HepG2 (cell line): ENCODE measurements at regions not wholly inside any gene's neighbourhood (a gene's known extent, or its start where the extent isn't known, plus 50 kb on each side); places are given as distances from the start of the nearest gene placed in this dataset.

Experiments used
- ATAC-seq: fragments of 200-7000 bp; cut with Tn5 transposase; 3 replicates; pipeline ENCODE4 v1.9.1; 2020; ENCODE audit warnings: mild to moderate bottlenecking, moderate library complexity
- BruUV-seq: library from RNA; stranded (reverse); fragments of 400-500 nt; replicated peaks from 2 replicates; lab custom pipeline; 2021; lab: Mats Ljungman, UMichigan
- CTCF ChIA-PET: fragments of 300-600 bp; formaldehyde crosslinking; extraction: SDS; loops from one replicate; lab custom pipeline; 2021; ENCODE audit warnings: low total read pairs, inconsistent platforms, low intra/inter-chr PET ratio; lab: Yijun Ruan, JAX
- POLR2A ChIA-PET: fragments of 350-600 bp; sonication (Branson Sonifier 250); formaldehyde crosslinking; loops from one replicate; lab custom pipeline; 2020; ENCODE audit warnings: antibody characterized with exemption, inconsistent platforms; lab: Yijun Ruan, JAX
- DNase-seq: peaks from one replicate; pipeline ENCODE4 v3.0.0-alpha.2; 2015; ENCODE audit warnings: low spot score
- FAIRE-seq: peaks from 3 replicates; lab custom pipeline; 2011; peaks lifted over from hg19 to GRCh38; lab: Jason Lieb, UNC
- H2AFZ ChIP-seq: one replicate; pipeline ENCODE4 v1.6.1; 2011; ENCODE audit warnings: low read length, inconsistent platforms
- H3K27ac ChIP-seq: fragments of 300-600 bp; 3 replicates; pipeline ENCODE4 v1.8.0; 2011; ENCODE audit warnings: mixed run types, mild to moderate bottlenecking, mixed read lengths, low read length, inconsistent platforms; ENCODE audit not compliant: insufficient read depth; ENCODE audit errors: extremely low read length
- H3K27me3 ChIP-seq, 2 experiments: fragments of 200-600 bp in 1 of 2; 2 replicates in 1 of 2; 3 replicates in 1 of 2; pipeline versions ENCODE4 v1.6.0 to v1.8.0; 2011; ENCODE audit warnings: low read length in 2 of 2, mild to moderate bottlenecking in 2 of 2, moderate library complexity in 2 of 2, inconsistent platforms in 1 of 2; ENCODE audit not compliant: insufficient read depth in 2 of 2, control insufficient read depth in 1 of 2
- H3K36me3 ChIP-seq, 2 experiments: fragments of 200-600 bp in 1 of 2; replicated peaks in 1 of 2; 2 replicates in 1 of 2; 3 replicates in 1 of 2; pipeline versions ENCODE4 v1.5.1 to v1.8.0; 2011; ENCODE audit warnings: low read length in 2 of 2, inconsistent platforms in 1 of 2; ENCODE audit not compliant: insufficient read depth in 2 of 2, control insufficient read depth in 1 of 2
- H3K4me1 ChIP-seq: 2 replicates; pipeline ENCODE4 v1.5.1; 2012; ENCODE audit warnings: low read length, inconsistent platforms; ENCODE audit not compliant: insufficient read depth
- H3K4me2 ChIP-seq: 2 replicates; pipeline ENCODE4 v1.6.0; 2011; ENCODE audit warnings: low read depth, low read length, inconsistent platforms
- H3K4me3 ChIP-seq, 3 experiments: fragments of 200-600 bp in 1 of 3; sonication (generic), shearing (Covaris generic) in 1 of 3; replicated peaks in 1 of 3; 2 replicates each; pipeline ENCODE4 v1.5.1; 2011 to 2016; ENCODE audit warnings: low read length in 3 of 3, inconsistent platforms in 2 of 3, low read depth in 2 of 3, mild to moderate bottlenecking in 2 of 3, control low read depth in 1 of 3, mixed read lengths in 1 of 3; ENCODE audit not compliant: insufficient read depth in 1 of 3
- H3K79me2 ChIP-seq: one replicate; pipeline ENCODE4 v1.6.1; 2011; ENCODE audit warnings: low read length, inconsistent platforms; ENCODE audit not compliant: insufficient read depth
- H3K9ac ChIP-seq: 2 replicates; pipeline ENCODE4 v1.6.0; 2011; ENCODE audit warnings: mild to moderate bottlenecking, low read depth, low read length, inconsistent platforms; ENCODE audit not compliant: insufficient read depth
- H3K9me3 ChIP-seq: 2 replicates; pipeline ENCODE4 v1.5.1; 2012; ENCODE audit warnings: mild to moderate bottlenecking, low read length
- H4K20me1 ChIP-seq: 2 replicates; pipeline ENCODE4 v1.6.0; 2011; ENCODE audit warnings: inconsistent platforms, mild to moderate bottlenecking, low read length, moderate library complexity; ENCODE audit not compliant: insufficient read depth
- BCL6 ChIP-seq: IDR thresholded peaks from 2 replicates; pipeline ENCODE4 v1.6.1; 2016; ENCODE audit warnings: missing genetic modification reagents, missing compliant biosample characterization
- BRD4 ChIP-seq: sonication (generic); formaldehyde crosslinking; IDR thresholded peaks from 2 replicates; pipeline ENCODE4 v1.4.0; 2020; ENCODE audit warnings: missing genetic modification reagents
- CBX2 ChIP-seq, 2 experiments: fragments of 200-600 bp in 1 of 2; sonication (generic); formaldehyde crosslinking in 1 of 2; IDR thresholded peaks; 2 replicates each; pipeline versions ENCODE4 v1.7.0 to v1.8.1; 2018 to 2022; ENCODE audit warnings: low read depth in 2 of 2, low read length in 1 of 2, mild to moderate bottlenecking in 1 of 2, missing genetic modification reagents in 1 of 2
- EHMT2 ChIP-seq: fragments of 200-600 bp; sonication (generic); IDR thresholded peaks from 2 replicates; pipeline ENCODE4 v1.7.0; 2017; ENCODE audit warnings: antibody characterized with exemption, low read depth, low read length, borderline replicate concordance
- HHEX ChIP-seq: IDR thresholded peaks from 2 replicates; pipeline ENCODE4 v1.6.1; 2016; ENCODE audit warnings: control low read depth
- KDM2A ChIP-seq: sonication (generic); formaldehyde crosslinking; IDR thresholded peaks from 2 replicates; pipeline ENCODE4 v1.4.0; 2020; ENCODE audit warnings: low read depth, missing genetic modification reagents, borderline replicate concordance
- KLF13 ChIP-seq: sonication (generic); formaldehyde crosslinking; IDR thresholded peaks from 2 replicates; pipeline ENCODE4 v1.4.0; 2020; ENCODE audit warnings: mild to moderate bottlenecking, missing genetic modification reagents
- KLF16 ChIP-seq, 2 experiments: sonication (generic) in 1 of 2; formaldehyde crosslinking in 1 of 2; IDR thresholded peaks; 2 replicates each; pipeline versions ENCODE4 v1.6.1 to v1.8.0; 2016 to 2023; ENCODE audit warnings: missing genetic modification reagents in 2 of 2, missing compliant biosample characterization in 1 of 2
- MTA1 ChIP-seq: sonication (generic); formaldehyde crosslinking; IDR thresholded peaks from 2 replicates; pipeline ENCODE4 v1.4.0; 2020; ENCODE audit warnings: missing genetic modification reagents, mild to moderate bottlenecking, borderline replicate concordance
- MXI1 ChIP-seq: IDR thresholded peaks from 3 replicates; pipeline ENCODE4 v1.6.1; 2012; ENCODE audit warnings: low read depth, low read length, inconsistent platforms, borderline replicate concordance
- NCOR1 ChIP-seq: fragments of 200-600 bp; sonication (generic); IDR thresholded peaks from 2 replicates; pipeline ENCODE4 v1.7.0; 2017; ENCODE audit warnings: antibody characterized with exemption, low read length, borderline replicate concordance
- SOX6 ChIP-seq, 2 experiments: fragments of 450-650 bp in 1 of 2; sonication (generic) in 1 of 2; formaldehyde crosslinking in 1 of 2; IDR thresholded peaks; 2 replicates each; pipeline versions ENCODE4 v1.4.0 to v1.6.1; 2017 to 2020; ENCODE audit warnings: antibody characterized with exemption in 1 of 2, mild to moderate bottlenecking in 1 of 2, missing genetic modification reagents in 1 of 2
- TGIF2 ChIP-seq: IDR thresholded peaks from 2 replicates; pipeline ENCODE4 v1.6.1; 2016; ENCODE audit warnings: control low read depth, missing compliant biosample characterization
- ZNF281 ChIP-seq: sonication (generic); formaldehyde crosslinking; IDR thresholded peaks from 2 replicates; pipeline ENCODE4 v1.4.0; 2020; ENCODE audit warnings: missing genetic modification reagents, borderline replicate concordance
- ZNF614 ChIP-seq: IDR thresholded peaks from 2 replicates; pipeline ENCODE4 v1.6.1; 2018; ENCODE audit warnings: missing biosample characterization, missing genetic modification reagents, inconsistent platforms, borderline replicate concordance
- ZNF660 ChIP-seq: sonication (generic); formaldehyde crosslinking; IDR thresholded peaks from 2 replicates; pipeline ENCODE4 v1.5.1; 2020; ENCODE audit warnings: mild to moderate bottlenecking, low read depth, missing genetic modification reagents, borderline replicate concordance
- ZNF784 ChIP-seq: sonication (generic); formaldehyde crosslinking; IDR thresholded peaks from 2 replicates; pipeline ENCODE4 v1.5.1; 2020; ENCODE audit warnings: missing genetic modification reagents, mild to moderate bottlenecking, borderline replicate concordance
- WGBS: methylation state at CpG from one replicate; pipeline ENCODE4 v1.1.6; 2017; ENCODE audit warnings: low lambda C conversion rate; 5-methylcytosine and 5-hydroxymethylcytosine counted together
- in situ Hi-C: cut with HindIII; loops from 2 replicates; pipeline ENCODE4 v1.10.0; 2017; ENCODE audit warnings: low pct_unique_long_range_greater_than_20kb; ENCODE audit not compliant: extremely low pct_ligation_motif_present
- intact Hi-C: fragments of 100-400 bp; cut with micrococcal nuclease; formaldehyde crosslinking; loops from one replicate; pipeline ENCODE4 v1.10.0; 2022; ENCODE audit not compliant: unreplicated experiment

- H2AFZ ChIP-seq: no peak overlapping the region
- intact Hi-C loops (no loop called here), in situ Hi-C loops (no loop called here)
- H3K27me3 ChIP-seq: no peaks in the 10 kb centered on the region; a peak in 1 of 5 replicates
- no peak overlapping the region for H3K4me3 ChIP-seq
- ChIA-PET CTCF (no interaction called here), POLR2A (no interaction called here)
- no peak for TF ChIP-seq TGIF2
- TF ChIP-seq ZNF281 (CRISPR knock-in tag): no peak
- TF ChIP-seq SOX6 (IDR thresholded peaks at IDR 0.05): no peak
- no peak for TF ChIP-seq SOX6 (CRISPR knock-in tag; IDR thresholded peaks at IDR 0.05)
- FAIRE-seq: no peak
- H3K9me3 ChIP-seq: no peaks in the 10 kb centered on the region
- H3K4me2 ChIP-seq: no peak overlapping the region
- H3K79me2 ChIP-seq: no peaks in the 10 kb centered on the region
- BruUV-seq: no TSS peak
- H4K20me1 ChIP-seq: no peaks in the 10 kb centered on the region
- no peaks in the 10 kb centered on the region for H3K36me3 ChIP-seq
- whole genome bisulfite sequencing: 2% methylated on average over 4 of the region's 4 CpGs
- DNase-seq: no peak
- no peak for ATAC-seq
- no peak overlapping the region for H3K9ac ChIP-seq
- H3K27ac ChIP-seq: no peak overlapping the region
- H3K4me1 ChIP-seq: no peaks in the 10 kb centered on the region
Measured at GRCh38 chr18:2059336-2059735, 512.0 kb downstream of the METTL4 start.

- in situ Hi-C loops: no loop called here
- TF ChIP-seq BRD4 (CRISPR knock-in tag) (no peak), KDM2A (CRISPR knock-in tag) (no peak), MTA1 (CRISPR knock-in tag) (no peak), EHMT2 (no peak), ZNF660 (CRISPR knock-in tag) (no peak), HHEX (CRISPR knock-in tag) (no peak), KLF16 (CRISPR knock-in tag; IDR thresholded peaks at IDR 0.05) (no peak), ZNF784 (CRISPR knock-in tag) (no peak), MXI1 (no peak), ZNF614 (CRISPR knock-in tag) (no peak), BCL6 (CRISPR knock-in tag) (no peak), KLF13 (CRISPR knock-in tag) (no peak), CBX2 (IDR thresholded peaks at IDR 0.05; ENCODE audit: low read depth, low read length) (no peak), CBX2 (CRISPR knock-in tag; IDR thresholded peaks at IDR 0.05; ENCODE audit: low read depth) (no peak), NCOR1 (no peak)
Measured at GRCh38 chr18:2060086-2060485, 511.2 kb downstream of the METTL4 start.

More at GRCh38 chr18:2060086-2060485, 511.2 kb downstream of the METTL4 start:
- BruUV-seq: no TSS peak
- no peak overlapping the region for H3K4me3 ChIP-seq
- no peak overlapping the region for H3K27ac ChIP-seq
- no peak overlapping the region for H2AFZ ChIP-seq
- ChIA-PET CTCF (no interaction called here), POLR2A (no interaction called here)
- intact Hi-C loops: no loop called here
- H3K9ac ChIP-seq: no peak overlapping the region
- H3K9me3 ChIP-seq: no peaks in the 10 kb centered on the region
- H3K27me3 ChIP-seq: no peaks in the 10 kb centered on the region; a peak in 1 of 5 replicates
- 53% methylated on average over 1 of the region's 1 CpG for WGBS
- FAIRE-seq (no peak), DNase-seq (no peak), ATAC-seq (no peak)
- no peaks in the 10 kb centered on the region for H3K79me2 ChIP-seq
- no peaks in the 10 kb centered on the region for H3K4me1 ChIP-seq
- H4K20me1 ChIP-seq: no peaks in the 10 kb centered on the region
- H3K36me3 ChIP-seq: no peaks in the 10 kb centered on the region
- no peak overlapping the region for H3K4me2 ChIP-seq
